ENCODE measurements at regions not wholly inside any gene's neighbourhood (a gene's known extent, or its start where the extent isn't known, plus 50 kb on each side); places are given as distances from the start of the nearest gene placed in this dataset.

DNA sequence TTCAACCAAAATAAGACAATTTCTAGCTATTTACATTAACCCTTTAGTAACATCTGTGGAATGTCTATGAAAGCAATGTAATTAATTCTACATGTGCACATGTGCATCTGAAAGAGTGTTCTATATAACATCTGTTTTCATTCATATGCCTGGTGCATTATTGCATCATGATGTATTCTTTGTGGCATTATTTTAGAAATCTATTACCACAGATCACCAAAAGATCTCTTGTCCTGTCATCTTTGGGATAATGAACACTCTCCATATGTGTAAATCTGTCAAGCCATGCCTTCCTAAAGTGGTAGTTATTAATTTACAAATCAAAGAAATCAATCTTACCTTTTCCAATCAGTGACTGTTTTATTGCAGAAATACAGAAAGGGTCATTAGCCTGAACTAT is 86.9 kb downstream of the TRIB2 start (continued):
- no peak for TF ChIP-seq SRF (IDR thresholded peaks at IDR 0.05; ENCODE audit: low read depth, low read length)
- TF ChIP-seq SIX5 (IDR thresholded peaks at IDR 0.05; ENCODE audit: low read depth, low read length), result no peak

Data from H1 (cell line).